ENCODE measurements at regions not wholly inside any gene's neighbourhood (a gene's known extent, or its start where the extent isn't known, plus 50 kb on each side); places are given as distances from the start of the nearest gene placed in this dataset.

DNA sequence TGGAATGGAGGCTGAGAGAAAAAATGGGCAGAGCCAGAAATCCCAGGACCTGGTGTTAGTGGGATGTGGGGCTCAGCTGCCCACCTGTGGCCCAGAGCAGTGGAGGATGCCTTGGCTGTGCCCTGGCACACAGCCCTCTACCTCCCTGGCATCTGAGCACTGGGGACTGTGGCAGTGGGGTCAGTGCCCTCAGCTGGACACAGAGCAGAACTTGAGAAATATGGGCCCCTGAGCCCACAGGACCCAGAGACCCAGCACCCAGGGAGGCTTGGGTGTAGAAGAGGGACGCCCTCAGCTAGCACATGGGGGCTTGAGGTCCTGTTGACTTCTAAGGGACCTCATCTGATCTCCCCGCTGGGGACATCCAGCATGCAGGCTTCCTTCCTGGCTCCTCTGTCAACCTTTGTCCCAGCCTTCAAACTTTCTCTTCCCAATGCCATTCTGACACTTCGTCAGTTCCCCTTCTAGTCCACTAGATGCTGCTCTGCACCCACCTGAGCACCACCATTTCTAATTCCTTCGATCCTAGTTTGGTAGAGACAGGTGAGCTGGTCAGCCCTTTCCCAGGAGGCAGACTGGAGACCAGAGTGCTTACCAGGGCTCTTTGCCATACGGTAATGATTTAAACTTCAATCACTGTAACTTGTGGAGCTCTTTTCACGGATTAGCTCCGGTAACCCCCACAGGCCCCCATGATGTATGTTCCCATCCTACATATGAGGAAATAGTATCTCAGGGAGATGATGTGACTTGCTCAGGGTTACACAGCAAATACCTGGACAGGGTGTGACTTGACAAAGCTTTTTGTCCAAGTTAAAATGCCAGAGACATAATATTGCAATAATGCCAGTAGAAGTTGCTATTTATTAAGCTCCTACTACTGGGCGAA lies 143.7 kb downstream of the ASCL4 start:
- Histone ChIP-seq H3K27me3 (peaks cover 65% of the 10 kb centered on the region), H3K27ac (no peak overlapping the region), H3K4me2 (no peak overlapping the region), H3K79me2 (ENCODE audit: low read depth) (no peaks in the 10 kb centered on the region), H3K36me3 (no peaks in the 10 kb centered on the region), H3F3A (ENCODE audit: low read depth) (no peaks in the 10 kb centered on the region), H3K4me3 (no peak overlapping the region), H3K4me1 (no peaks in the 10 kb centered on the region), H3K9ac (no peak overlapping the region), H3K9me3 (ENCODE audit: low read depth) (no peaks in the 10 kb centered on the region), H2AFZ (replicated peaks) (peak overlapping the region; percentile 21), H4K20me1 (ENCODE audit: low read depth) (no peaks in the 10 kb centered on the region)
- Mint-ChIP-seq H3K9me3 (no peaks in the 10 kb centered on the region), H3K4me3 (no peak overlapping the region), H3K27me3 (ENCODE audit: insufficient read depth, low read depth) (peaks cover 9% of the 10 kb centered on the region), H3K4me1 (peaks cover 3% of the 10 kb centered on the region), H3K36me3 (no peaks in the 10 kb centered on the region), H3K27ac (no peak overlapping the region)
- TF ChIP-seq CTCF (IDR thresholded peaks at IDR 0.05), result peak; percentile 78
- no peak for TF ChIP-seq EZH2phosphoT487 (IDR thresholded peaks at IDR 0.05)
- no peak for TF ChIP-seq EZH2 (IDR thresholded peaks at IDR 0.05)
- peak; percentile 69 for DNase-seq (ENCODE audit: low spot score)

DNA sequence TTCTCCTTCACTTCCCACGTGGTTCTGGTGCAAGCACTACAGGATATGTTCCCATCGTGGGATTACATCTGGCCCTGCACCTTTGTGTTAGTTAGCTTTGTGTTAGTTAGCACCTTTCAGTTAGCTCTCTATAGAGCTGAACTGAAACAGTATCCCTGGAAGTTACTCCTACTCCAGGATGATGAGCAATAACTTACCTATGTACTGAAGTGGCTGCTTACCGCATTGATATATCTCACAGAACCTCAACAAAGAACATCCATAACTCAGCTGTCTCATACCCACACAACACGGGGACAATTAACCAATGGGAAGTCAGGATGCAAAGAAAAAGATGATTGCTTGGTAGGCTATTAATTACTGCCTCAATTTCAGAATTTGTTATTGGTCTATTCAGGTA lies 146.6 kb downstream of the ASCL4 start:
- H3K9me3 ChIP-seq (ENCODE audit: low read depth), result no peaks in the 10 kb centered on the region
- no peaks in the 10 kb centered on the region for H3K79me2 ChIP-seq (ENCODE audit: low read depth)
- Mint-ChIP-seq H3K36me3 (no peaks in the 10 kb centered on the region), H3K9me3 (no peaks in the 10 kb centered on the region), H3K27ac (no peak overlapping the region), H3K4me3 (no peak overlapping the region), H3K27me3 (ENCODE audit: insufficient read depth, low read depth) (peaks cover 8% of the 10 kb centered on the region), H3K4me1 (peaks cover 3% of the 10 kb centered on the region)
- H3K4me2 ChIP-seq, result no peak overlapping the region
- no peaks in the 10 kb centered on the region for H3F3A ChIP-seq (ENCODE audit: low read depth)
- no peak for DNase-seq (ENCODE audit: low spot score)
- no peaks in the 10 kb centered on the region for H3K4me1 ChIP-seq
- H3K36me3 ChIP-seq, result no peaks in the 10 kb centered on the region
- no peaks in the 10 kb centered on the region for H4K20me1 ChIP-seq (ENCODE audit: low read depth)
- no peak overlapping the region for H3K9ac ChIP-seq
- no peak for TF ChIP-seq CTCF (IDR thresholded peaks at IDR 0.05)
- no peak for TF ChIP-seq EZH2phosphoT487 (IDR thresholded peaks at IDR 0.05)
- H2AFZ ChIP-seq (replicated peaks), result no peak overlapping the region
- no peak overlapping the region for H3K27ac ChIP-seq
- H3K4me3 ChIP-seq, result no peak overlapping the region
- peaks cover 68% of the 10 kb centered on the region for H3K27me3 ChIP-seq

- H3K27ac Mint-ChIP-seq, result no peak overlapping the region
- Histone ChIP-seq H3F3A (ENCODE audit: low read depth) (no peaks in the 10 kb centered on the region), H3K4me3 (no peak overlapping the region), H4K20me1 (ENCODE audit: low read depth) (no peaks in the 10 kb centered on the region), H3K36me3 (no peaks in the 10 kb centered on the region), H3K27ac (no peak overlapping the region), H3K9me3 (ENCODE audit: low read depth) (no peaks in the 10 kb centered on the region), H2AFZ (replicated peaks) (no peak overlapping the region), H3K4me2 (no peak overlapping the region), H3K27me3 (peaks cover 55% of the 10 kb centered on the region), H3K4me1 (no peaks in the 10 kb centered on the region), H3K9ac (no peak overlapping the region), H3K79me2 (ENCODE audit: low read depth) (no peaks in the 10 kb centered on the region)
- no peaks in the 10 kb centered on the region for H3K4me1 Mint-ChIP-seq
- DNase-seq (ENCODE audit: low spot score), result no peak
- H3K9me3 Mint-ChIP-seq, result no peaks in the 10 kb centered on the region
- TF ChIP-seq CTCF (IDR thresholded peaks at IDR 0.05) (no peak), EZH2 (IDR thresholded peaks at IDR 0.05) (no peak), EZH2phosphoT487 (IDR thresholded peaks at IDR 0.05) (no peak)
- no peaks in the 10 kb centered on the region for H3K36me3 Mint-ChIP-seq
- H3K27me3 Mint-ChIP-seq (ENCODE audit: insufficient read depth, low read depth), result peaks cover 2% of the 10 kb centered on the region
- H3K4me3 Mint-ChIP-seq, result no peak overlapping the region
Measured at GRCh38 chr12:107925125-107925524, 150.6 kb downstream of the ASCL4 start.
